ENCODE measurements at regions not wholly inside any gene's neighbourhood (a gene's known extent, or its start where the extent isn't known, plus 50 kb on each side); places are given as distances from the start of the nearest gene placed in this dataset.
"Not testable (repeated sequence)": the region's sequence is repeated elsewhere in the genome, so short reads cannot be mapped to it uniquely, and the experiment has no call there.

GRCh38 chr2:12613137-12613835 lies 103.5 kb upstream of the TRIB2 start:
- no peak for DNase-seq

- no peak for DNase-seq
Measured at GRCh38 chr2:12615509-12615908, 101.2 kb upstream of the TRIB2 start.

- no peak for DNase-seq
Measured at GRCh38 chr2:12616456-12617156, 100.1 kb upstream of the TRIB2 start.

GRCh38 chr2:12617366-12617765 lies 99.4 kb upstream of the TRIB2 start:
- DNase-seq: no peak

- DNase-seq: no peak
Measured at GRCh38 chr2:12617853-12618252, 98.9 kb upstream of the TRIB2 start.

GRCh38 chr2:12618576-12618975 lies 98.2 kb upstream of the TRIB2 start:
- DNase-seq: no peak

- no peak for DNase-seq
Measured at GRCh38 chr2:12619975-12620374, 96.8 kb upstream of the TRIB2 start.

- no peak for DNase-seq
Measured at GRCh38 chr2:12620759-12621158, 96.0 kb upstream of the TRIB2 start.

- no peak for DNase-seq
Measured at GRCh38 chr2:12623051-12623450, 93.7 kb upstream of the TRIB2 start.

GRCh38 chr2:12624384-12624783 lies 92.4 kb upstream of the TRIB2 start:
- no peak for DNase-seq

- DNase-seq: no peak
Measured at GRCh38 chr2:12624905-12625598, 91.7 kb upstream of the TRIB2 start.

- DNase-seq: not testable (repeated sequence)
Measured at GRCh38 chr2:12628541-12628940, 88.2 kb upstream of the TRIB2 start.

GRCh38 chr2:12636837-12637581 lies 79.7 kb upstream of the TRIB2 start:
- no peak for DNase-seq

- DNase-seq: no peak
Measured at GRCh38 chr2:12637754-12638153, 79.0 kb upstream of the TRIB2 start.

GRCh38 chr2:12641441-12641840 lies 75.3 kb upstream of the TRIB2 start:
- no peak for DNase-seq

GRCh38 chr2:12642332-12642731 lies 74.4 kb upstream of the TRIB2 start:
- no peak for DNase-seq

- no peak for DNase-seq
Measured at GRCh38 chr2:12642859-12643258, 73.9 kb upstream of the TRIB2 start.

- no peak for DNase-seq
Measured at GRCh38 chr2:12649602-12650400, 66.9 kb upstream of the TRIB2 start.

GRCh38 chr2:12651641-12652040 lies 65.1 kb upstream of the TRIB2 start:
- no peak for DNase-seq

- DNase-seq: no peak
Measured at GRCh38 chr2:12652723-12653122, 64.0 kb upstream of the TRIB2 start.

- no peak for DNase-seq
Measured at GRCh38 chr2:12657560-12657959, 59.2 kb upstream of the TRIB2 start.

- DNase-seq: no peak
Measured at GRCh38 chr2:12658310-12658945, 58.3 kb upstream of the TRIB2 start.
